NCI-H2029 (cell line): ENCODE measurements at regions not wholly inside any gene's neighbourhood (a gene's known extent, or its start where the extent isn't known, plus 50 kb on each side); places are given as distances from the start of the nearest gene placed in this dataset.

Experiments
- DNase-seq: peaks from one replicate; lab custom pipeline; 2025; lab: John Stamatoyannopoulos, UW

DNA sequence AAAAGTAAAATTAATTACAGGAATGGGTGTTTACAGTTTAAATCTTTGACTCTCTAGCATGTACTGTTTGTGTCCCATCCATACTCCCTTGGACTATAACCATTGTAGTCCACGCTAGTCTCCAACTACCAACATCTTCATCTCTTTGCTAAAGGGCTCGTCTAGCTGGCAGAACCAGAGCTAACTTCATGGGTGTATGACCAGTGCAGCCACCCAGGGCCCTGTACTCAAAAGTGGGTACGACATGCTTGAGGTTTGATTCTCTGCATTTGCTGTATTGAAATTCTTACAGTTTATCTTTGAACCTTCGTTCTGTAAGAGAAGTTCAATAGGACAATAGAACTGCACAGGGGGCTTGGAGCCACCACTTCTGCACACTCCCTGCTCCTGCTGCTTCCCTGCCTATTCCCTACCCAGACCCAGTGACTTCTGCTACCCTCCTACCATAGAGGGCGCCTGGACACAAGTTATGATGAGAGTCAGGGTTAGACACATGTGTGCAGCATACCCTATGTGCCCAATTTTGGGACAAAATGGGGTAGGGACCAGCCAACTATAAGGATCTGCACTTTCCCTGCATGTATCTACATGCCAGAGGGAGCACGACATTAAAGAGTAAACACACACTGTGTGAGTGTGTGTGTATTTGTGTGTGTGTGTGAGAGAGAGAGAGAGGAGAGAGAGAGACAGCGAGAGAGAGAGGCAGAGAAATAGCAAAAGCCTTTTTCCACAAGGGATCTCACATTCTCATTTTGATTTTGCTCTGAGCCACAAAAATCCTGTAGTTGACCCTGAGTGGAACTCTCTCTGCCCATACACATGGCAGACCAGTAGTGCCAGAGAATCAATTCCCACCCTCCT, 59.0 kb upstream of the NECTIN3 start:
- no peak for DNase-seq
